Activated T-cell treated with anti-CD3 and anti-CD28 coated beads for 1 hour (primary cell): ENCODE measurements at regions not wholly inside any gene's neighbourhood (a gene's known extent, or its start where the extent isn't known, plus 50 kb on each side); places are given as distances from the start of the nearest gene placed in this dataset.
"Not testable (repeated sequence)": the region's sequence is repeated elsewhere in the genome, so short reads cannot be mapped to it uniquely, and the experiment has no call there.

Experiments
- DNase-seq: peaks from one replicate; pipeline ENCODE4 v3.0.0-alpha.2; 2020; ENCODE audit warnings: low read depth

DNA sequence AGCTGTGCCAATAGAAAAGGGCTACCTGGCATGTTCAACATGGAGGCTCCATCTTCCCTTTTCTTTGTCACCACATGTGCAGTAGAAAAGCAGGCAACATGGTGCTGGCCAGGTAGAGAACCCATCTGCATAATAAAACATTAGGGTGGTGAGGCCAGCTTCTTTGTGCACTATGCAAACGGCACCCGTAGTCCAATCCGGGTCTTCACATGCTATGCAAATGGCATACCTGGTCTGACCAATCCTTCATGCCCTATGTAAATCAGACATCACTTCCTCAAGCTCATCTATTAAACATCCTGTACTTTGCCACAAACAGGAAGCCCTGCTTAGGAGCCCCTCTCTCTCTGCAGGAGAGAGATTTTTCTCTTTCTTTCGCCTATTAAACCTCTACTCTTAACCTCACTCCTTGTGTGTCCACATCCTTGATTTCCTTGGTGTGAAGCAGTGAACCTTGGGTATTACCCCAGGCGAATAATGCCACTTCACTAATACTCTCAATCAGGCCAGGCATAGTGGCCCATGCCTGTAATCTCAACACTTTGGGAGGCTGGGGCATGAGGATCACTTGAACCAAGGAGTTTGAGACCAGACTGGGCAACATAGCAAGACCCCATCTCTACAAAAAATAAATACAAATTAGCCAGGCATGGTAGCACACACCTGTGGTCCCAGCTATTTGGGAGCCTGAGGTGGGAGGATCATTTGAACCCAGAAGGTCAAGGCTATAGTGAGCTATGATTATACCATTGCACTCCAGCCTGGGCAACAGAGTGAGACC is 111.3 kb upstream of the MRI1 start:
- DNase-seq: no peak

DNA sequence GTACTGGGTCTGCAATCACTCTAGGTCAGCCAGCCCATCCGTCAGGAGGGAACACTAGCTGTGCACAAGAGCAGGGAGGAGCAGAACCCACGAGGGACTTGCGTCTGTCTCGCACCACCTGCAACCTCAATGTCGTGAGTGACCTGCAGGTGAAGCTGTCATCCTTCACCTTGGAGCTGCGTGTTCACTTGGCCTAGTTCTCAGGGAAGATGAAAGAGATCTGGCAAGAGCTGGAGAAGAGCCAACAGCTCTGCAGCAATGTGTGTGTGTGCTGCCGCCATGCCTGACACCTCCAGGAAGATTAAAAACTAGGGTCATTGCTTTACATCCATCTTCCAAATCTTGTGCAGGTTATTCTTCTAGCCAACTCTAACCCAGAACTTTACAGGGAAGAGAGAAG is 117.6 kb upstream of the MRI1 start:
- DNase-seq: no peak

DNA sequence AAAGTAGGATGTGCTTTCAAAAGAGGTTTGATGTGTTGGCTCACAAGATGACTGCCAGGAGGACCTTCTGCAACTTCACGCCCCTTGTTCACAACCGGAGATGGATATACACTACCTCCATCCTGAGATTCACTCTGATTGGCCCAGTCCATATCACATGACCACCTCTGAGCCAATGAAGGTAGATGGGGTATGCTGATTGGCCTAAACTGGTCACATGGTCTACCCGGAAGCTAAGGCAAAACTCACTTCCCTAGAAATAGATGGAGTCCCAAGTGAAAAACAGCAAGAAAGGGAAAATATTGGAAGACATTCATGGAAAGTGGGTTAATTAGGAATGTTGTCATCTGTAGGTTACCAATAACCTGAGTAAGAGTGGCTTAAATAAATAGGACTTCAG is 119.7 kb upstream of the MRI1 start:
- DNase-seq: no peak

GRCh38 chr19:13640611-13641010 is 123.7 kb upstream of the MRI1 start:
- no peak for DNase-seq

DNA sequence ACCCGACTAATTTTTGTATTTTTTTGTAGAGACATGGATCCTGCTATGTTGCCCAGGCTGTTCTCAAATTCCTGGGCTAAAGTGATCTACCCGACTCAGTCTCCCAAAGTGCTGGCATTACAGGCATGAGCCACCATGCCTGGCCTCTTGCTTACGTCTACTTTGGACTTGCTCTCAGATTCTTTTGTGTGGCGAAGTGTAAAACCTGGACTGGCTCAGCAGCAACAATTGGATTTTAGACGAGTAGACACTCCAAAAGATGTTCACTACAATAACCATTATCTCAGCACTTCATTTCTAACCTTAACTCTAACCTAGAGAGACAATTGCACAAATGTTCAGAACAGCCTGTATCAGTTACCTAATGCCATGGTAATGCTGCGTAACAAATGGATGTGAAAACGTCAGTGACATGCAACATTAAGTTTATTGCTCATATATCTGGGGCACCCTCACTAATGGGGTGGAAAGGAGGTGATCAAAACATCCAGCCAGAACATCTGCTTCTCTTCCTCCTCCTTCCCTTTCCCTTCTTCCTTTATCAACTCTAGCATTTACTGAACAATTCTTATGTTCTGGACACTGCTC is 124.9 kb upstream of the MRI1 start:
- DNase-seq: no peak

GRCh38 chr19:13637664-13638063 is 126.7 kb upstream of the MRI1 start:
- DNase-seq: no peak

DNA sequence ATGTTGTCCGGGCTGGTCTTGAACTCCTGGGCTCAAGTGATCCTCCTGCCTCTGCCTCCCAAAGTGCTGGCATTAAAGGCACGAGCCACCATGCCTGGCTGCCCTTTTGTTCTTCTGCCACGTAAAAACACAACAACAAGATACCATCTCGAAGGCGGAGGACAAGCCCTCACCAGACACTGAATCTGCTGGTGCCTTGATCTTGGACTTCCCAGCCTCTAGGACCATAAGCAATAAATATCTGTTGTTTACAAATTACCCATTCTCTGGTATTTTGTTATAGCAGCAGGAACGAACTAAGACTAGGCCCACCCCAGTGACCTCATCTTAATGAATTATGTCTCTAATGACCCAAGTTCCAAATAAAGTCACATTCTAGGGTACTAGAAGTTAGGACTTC is 128.4 kb upstream of the CACNA1A start:
- no peak for DNase-seq

DNA sequence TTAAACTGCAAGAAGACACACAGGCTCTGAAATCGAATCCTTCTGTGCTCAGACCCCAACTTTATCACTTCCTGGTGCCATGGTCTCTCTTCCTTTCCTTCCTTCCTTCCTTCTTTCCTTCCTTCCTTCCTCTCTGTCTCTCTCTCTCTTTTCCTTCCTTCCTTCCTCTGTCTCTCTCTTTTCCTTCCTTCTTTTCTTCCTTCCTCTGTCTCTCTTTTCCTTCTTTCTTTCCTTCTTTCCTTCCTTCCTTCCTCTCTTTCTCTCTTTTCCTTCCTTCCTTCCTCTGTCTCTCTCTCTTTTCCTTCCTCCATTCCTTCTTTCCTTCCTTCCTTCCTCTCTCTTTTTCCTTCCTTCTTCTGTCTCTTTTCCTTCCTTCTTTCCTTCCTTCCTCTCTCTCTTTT is 127.2 kb upstream of the CACNA1A start:
- DNase-seq: no peak

- no peak for DNase-seq
These were observed 126.8 kb upstream of the CACNA1A start for GRCh38 chr19:13633109-13633508.

DNA sequence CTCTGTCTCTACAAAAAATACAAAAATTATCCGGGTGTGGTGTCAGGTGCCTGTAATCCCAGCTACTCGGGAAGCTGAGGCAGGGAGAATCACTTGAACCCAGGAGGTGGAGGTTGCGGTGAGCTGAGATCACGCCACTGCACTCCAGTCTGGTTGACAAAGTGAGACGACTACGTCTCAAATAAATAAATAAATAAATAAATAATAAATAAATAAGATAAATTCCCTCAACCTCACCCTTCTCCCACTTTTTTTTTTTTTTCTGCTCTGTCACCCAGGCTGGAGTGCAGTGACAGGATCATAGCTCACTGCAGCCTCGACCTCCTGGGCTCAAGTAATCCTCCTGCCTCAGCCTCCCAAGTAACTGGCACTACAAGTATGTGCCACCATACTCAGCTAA is 125.9 kb upstream of the CACNA1A start:
- not testable (repeated sequence) for DNase-seq

DNA sequence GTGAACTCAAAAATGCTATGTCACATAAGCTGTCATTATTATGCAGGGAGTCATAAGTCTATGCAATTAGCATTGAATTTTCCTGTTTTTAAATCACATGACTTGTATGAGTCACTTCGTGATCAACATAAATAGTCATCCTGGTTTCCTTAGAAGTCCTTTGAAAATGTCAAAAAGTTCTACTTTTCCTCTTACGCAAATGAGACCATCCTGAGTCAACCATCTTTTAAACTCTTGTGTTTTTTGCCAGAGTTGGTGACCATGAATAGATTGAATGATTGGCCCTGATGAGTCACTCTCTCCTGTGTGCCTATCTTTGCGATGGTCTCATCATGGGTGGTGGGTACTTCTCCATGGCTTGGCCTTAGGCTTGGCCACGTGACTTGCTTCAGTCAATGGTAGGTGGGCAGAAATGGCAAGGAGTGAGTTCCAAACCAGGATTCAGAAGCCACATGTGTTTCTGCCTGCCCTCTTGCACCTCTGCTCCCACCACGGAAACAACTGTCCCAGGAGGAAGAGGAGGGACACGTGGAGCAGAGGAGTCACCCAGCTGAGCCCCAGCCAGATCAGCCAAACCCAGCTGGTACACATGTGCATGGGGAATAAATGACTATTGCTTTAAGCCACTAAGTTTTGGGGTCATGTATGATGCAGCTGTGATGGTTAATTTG is 123.5 kb upstream of the CACNA1A start:
- no peak for DNase-seq

GRCh38 chr19:13627531-13627930 is 121.3 kb upstream of the CACNA1A start:
- DNase-seq: no peak

- DNase-seq: no peak
These were observed 117.7 kb upstream of the CACNA1A start for GRCh38 chr19:13623716-13624710.

GRCh38 chr19:13622766-13623715 is 116.8 kb upstream of the CACNA1A start:
- DNase-seq: no peak

DNA sequence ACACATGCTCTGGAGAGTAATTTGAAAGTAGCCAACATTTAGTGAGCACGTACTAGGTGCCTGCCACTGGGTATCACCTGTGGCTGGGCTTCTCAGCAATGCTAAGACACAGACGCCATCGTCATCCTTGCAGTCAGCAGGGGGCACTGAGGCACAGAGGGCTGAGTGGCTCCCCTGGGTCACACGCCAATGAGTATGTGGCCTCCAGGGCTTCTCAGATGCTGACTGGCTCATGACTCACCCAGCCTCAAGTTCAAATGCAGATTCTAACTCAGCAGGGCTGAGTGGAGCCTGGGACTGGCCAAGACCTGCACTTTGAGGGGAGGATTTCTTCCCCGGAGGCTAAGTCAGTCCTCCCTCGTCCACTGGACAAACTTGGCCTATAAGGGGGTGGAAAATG is 115.1 kb upstream of the CACNA1A start:
- DNase-seq: no peak

DNA sequence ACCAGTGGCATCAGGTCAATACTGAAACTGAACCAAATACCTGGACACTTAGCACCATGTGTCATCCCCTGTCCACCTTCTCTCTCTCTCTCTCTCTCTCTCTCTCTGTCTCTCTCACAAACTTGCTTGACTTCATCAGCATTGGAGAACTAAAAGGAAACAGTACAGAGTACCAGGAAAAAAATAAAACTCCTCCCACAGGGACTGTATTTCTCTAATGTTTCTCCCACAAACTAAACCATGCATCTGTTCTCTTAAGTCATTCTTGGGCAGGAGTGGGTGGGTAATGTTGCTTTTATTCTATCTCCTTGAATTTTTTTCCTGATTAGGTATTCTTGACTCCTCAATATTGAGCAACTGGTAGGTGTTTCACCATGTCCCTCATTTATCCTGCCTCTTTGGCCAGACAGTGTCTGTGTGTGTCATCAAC is 112.9 kb upstream of the CACNA1A start:
- no peak for DNase-seq

DNA sequence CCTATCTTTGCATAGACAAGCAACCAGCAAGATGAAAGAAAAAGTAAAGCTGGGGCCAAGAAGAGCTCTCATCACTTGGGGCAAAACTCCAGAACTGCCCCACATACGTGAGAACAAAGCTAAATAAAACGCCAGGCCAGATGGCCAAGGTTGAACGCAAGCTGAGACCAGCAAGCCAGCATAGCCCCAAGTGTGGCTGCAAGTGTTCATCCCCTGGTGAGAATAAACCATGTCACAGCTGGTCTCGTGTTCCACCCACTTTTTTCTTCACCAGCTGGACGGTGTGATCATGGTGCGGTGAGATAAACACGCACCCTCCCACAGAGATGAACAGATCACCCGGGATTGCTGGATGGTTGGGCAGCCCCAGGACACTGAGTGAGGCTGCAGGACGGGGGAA is 109.6 kb upstream of the CACNA1A start:
- no peak for DNase-seq

DNA sequence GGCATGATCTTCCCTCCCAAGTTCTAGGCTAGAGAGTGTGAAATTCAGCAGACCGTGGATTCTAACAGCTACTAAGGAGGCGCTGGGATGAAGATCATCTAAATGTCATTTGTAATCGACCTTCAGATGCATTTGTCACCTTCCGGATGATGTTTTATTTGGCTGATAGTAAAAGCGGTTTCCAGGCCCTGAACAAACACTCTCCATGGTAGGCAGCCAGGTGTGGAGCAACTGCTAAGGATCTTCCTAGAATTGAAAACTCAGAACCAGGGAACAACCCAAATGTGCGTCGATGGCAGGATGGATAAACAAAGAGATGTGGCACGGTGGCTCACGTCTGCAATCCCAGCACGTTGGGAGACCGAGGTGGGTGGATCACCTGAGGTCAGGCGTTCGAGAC is 107.2 kb upstream of the CACNA1A start:
- no peak for DNase-seq

GRCh38 chr19:13611596-13611995 is 105.3 kb upstream of the CACNA1A start:
- no peak for DNase-seq

DNA sequence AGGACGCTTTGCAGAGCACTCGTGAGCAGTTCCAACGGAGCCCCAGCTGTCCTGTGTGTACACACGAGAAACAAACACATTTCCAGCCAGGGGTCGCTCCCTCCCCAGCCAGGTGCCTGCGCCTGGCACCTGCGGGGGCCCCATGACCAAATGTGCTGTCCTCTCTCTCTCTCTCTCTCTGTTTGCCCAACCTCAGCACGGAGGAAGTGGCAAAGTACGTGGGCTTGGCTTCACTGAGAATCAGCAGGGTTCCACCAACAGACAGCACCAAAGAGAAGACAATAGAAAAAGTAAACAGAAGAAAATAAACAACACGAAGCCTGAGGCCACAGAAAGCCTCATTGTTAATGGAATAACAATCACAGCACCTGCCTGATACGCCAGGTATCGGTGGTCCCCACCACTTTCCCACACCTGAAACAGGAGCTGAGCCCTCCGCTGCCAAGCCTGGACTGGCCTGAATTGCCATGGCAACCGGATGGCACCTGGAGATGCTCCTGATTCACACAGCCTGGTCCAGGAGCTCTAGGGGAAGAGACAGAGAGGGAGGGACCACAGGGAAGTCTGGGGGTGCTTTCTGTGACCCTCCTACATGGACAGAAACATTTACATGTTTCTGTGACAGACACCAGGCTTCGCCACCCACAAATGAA is 103.9 kb upstream of the CACNA1A start:
- no peak for DNase-seq
